SK-MEL-5 (cell line): ENCODE measurements at regions not wholly inside any gene's neighbourhood (a gene's known extent, or its start where the extent isn't known, plus 50 kb on each side); places are given as distances from the start of the nearest gene placed in this dataset.

Source experiments
- DNase-seq: peaks from one replicate; pipeline ENCODE4 v3.0.0-alpha.2; 2016; ENCODE audit warnings: low read depth, low spot score
- in situ Hi-C: cut with HindIII; loops from 2 replicates; pipeline ENCODE4 v1.10.0; 2016; ENCODE audit warnings: low sequenced_read_pairs, high pct_unique_total_duplicates, low pct_unique_long_range_greater_than_20kb

DNA sequence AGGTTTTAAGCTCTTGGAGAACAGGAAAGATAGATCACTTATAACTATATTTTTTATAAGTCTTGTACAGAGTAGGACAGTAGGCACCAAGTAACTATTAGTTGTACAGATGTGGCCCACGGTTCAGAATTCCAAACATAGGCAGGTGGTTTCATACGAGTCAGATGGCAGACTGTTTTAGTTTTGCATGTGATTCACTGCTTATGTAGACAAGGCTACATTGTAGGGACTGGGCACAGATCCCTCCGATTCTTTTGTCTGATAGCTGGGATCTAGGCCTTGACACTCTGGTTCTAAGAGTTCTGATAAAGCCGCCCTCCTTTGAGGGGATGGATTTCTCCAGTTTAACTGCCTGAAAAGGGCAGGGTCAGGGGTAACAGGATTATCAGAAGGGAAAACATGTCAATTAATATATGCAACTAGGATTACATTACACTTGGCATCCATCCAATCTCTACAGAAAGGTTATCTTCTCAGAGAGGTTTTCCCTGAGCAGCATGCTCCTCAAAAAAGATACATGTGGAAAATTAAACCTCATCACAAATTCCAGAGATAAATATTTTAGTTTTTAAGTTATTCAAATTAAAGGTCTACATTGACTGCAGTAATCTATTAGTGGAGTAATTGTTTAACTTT, 87.8 kb downstream of the SPRY1 start:
- in situ Hi-C loops = no loop called here
- DNase-seq = peak; percentile 58

DNA sequence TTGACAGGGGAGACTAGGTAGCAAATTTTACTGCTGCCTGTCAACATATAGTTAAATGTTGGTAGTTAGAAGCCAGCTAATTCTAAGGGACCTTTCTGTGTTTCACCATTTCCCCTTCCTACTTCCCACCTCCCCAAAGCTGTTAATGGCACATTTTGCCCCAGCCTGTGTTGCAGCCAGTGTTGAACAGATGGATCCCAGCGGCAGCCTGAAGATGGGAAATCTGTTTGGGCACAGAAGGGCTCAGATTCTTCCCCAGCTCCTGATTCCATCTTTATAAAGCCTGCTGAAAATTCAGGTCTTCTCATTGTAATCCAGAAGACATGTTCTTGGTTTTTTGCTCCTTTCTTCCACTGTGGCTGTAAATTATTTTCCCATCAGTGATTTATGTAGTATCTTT, 89.0 kb downstream of the SPRY1 start:
- in situ Hi-C loops = no loop called here
- DNase-seq = no peak

DNA sequence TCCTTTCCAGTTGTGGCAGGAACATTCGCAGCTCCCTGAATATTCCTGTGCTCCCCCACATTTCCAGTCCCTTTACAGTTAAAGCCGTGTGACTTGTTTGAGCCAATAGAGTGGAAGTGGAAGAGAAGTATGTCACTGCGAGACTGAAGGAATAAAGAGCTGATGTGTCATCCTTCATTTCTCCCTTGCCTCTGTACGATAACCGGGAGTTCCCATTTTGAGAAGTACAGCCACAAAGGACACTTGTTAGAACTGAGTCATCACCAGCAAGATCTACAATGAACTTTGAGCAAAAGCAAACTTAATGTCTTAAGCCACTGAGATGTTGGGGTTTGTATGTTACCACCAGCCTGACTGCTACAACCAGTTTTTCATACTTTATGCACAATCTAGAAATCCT, 92.3 kb downstream of the SPRY1 start:
- in situ Hi-C loops = no loop called here
- peak; percentile 74 for DNase-seq

DNA sequence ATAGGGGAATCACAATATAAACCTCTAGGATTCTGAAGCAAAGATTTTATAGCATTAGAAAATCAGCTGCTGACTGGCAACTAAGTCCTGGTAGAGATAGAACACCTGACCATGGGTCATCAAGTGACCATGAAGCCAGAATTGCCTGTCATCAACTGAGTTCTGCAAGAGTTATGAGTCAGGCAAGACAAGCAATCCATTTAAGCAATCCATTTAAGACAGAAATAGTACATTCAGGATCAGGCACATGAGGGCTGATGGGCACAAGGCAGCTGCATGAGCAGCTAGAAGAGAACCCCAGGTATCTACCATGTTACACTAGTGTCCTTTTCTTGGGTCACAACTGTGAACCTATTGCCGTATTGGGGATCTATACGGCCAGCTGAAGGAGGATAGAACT, 98.9 kb downstream of the SPRY1 start:
- peak; percentile 46 for DNase-seq
- in situ Hi-C loops = no loop called here

DNA sequence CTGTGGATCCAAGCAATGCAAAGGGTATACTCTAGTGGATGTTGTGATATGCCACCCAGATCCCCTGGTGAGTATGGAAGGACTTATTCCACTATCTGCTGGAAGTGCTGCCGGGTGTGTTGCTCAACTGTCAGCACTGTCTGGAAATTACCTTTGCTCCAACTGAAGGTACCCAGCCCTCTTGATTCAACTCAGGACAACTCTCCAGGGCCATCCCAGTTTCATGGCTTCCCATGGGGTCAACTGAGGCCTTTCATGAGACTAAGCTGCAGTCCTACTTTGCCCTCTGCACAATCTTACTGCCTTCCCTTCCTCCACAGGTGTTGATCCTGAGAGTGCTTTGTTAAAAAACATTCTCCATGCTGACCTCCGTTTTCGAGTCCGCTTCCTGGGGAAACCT, 99.8 kb downstream of the SPRY1 start:
- no peak for DNase-seq
- in situ Hi-C loops = no loop called here

DNA sequence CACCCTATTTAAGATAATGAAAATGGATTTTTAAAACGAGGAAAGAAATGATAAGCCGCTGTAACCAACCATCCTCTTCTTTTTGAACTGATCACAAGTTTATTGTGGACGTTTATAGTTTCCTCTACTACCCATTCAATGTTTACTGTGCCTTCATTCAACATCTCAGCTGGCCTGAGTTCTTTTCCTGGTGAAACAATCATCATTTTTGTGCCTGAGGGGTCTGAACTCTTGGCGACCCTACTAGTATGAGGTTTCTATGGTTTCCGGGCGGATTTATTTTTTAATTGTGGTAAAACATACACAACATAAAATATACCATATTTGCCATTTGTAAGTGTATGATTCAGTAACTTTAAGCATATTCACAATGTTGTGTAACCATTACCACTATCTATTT, 100.7 kb downstream of the SPRY1 start:
- no peak for DNase-seq
- in situ Hi-C loops = no loop called here

DNA sequence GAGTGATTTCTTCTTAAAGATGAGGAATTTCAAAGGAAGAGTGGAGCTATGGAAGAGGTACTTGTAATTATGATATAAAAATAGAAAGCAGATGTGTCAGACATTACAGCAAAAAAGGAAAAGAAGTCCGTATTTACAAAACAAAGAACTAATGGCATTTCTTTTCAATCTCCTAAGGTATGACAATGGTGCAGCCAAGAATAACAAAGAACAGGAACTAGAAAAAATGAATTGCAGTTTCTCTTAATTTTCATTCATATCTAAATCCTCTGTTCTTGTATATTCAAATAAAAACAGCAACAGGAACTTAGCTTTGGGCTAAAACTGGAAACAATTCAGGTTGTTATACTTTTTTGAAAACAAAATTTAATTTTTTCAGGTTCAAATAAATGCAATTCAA, 105.1 kb downstream of the SPRY1 start:
- DNase-seq = no peak
- in situ Hi-C loops = no loop called here

DNA sequence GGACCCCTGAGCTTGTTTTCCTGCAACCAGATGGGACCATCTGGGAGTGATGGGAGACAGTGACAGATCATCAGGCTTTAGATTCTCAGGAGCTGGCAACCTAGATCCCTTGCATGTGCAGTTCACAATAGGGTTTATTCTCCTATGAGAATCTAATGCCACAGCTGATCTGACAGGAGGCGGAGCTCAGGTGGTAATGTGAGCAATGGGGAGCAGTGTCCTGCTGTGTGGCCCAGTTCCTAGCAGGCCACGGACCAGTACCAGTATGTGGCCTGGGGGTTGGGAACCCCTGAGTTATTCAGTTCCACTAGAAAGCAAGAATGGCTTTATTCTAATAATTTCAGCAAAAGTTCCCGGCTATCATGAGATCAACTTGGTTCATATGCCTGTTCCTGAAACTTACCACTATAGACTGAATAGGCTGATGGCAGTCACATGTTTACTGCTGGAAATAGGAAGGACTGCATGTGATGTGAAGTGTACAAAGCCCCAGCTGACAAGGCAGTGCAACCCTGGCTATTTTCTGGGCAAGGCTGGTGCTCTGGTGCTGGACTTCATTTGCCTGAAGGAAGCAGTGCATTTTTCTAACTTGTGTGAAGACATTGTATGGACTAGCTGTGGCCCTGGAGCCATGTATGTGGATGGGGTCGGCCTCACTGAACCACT, 107.2 kb downstream of the SPRY1 start:
- in situ Hi-C loops = no loop called here
- peak; percentile 46 for DNase-seq

DNA sequence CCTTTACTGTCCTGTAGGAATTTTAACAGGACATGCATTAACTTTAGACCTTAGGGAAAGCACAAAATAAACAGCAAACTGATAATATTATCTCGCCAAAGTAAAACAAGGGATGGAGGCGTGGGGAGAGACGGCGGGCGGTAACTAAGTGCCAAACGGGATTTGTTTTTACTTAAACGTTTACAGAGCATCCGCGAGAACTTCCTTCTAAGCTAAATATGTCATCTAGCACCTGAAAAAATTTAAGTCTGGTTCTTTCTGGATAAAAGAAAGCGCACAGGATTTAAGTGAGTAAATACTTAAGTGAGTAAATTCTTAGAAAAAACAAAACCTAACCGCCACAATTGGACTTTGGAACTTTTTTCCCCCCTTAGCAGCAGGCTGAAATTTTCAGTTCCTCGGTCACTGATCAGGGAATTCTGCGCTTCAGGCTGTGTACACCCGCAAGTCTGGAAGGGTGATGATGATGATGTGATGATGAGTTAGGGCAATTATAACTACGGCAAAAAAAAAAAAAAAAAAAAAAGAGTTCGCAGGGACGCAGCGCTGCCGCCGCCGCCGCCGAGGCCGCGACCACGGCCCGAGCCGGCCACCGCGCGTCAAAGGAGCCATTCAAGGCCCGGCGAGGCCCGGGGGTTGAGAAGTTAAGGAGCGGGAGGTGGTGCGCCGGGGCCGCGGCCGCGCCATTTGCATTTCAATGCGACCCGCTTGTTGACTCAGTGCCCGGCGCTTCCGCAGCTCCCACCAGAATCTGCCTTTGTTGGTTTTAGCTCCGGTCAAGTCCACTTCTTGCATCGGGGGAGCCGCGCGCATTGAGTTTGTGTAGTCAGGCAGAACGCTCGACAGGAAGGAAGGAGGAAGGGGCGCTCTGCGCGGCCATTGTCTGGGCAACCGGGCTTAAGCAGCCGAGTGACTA, 108.8 kb downstream of the SPRY1 start:
- in situ Hi-C loops = no loop called here
- DNase-seq = no peak

DNA sequence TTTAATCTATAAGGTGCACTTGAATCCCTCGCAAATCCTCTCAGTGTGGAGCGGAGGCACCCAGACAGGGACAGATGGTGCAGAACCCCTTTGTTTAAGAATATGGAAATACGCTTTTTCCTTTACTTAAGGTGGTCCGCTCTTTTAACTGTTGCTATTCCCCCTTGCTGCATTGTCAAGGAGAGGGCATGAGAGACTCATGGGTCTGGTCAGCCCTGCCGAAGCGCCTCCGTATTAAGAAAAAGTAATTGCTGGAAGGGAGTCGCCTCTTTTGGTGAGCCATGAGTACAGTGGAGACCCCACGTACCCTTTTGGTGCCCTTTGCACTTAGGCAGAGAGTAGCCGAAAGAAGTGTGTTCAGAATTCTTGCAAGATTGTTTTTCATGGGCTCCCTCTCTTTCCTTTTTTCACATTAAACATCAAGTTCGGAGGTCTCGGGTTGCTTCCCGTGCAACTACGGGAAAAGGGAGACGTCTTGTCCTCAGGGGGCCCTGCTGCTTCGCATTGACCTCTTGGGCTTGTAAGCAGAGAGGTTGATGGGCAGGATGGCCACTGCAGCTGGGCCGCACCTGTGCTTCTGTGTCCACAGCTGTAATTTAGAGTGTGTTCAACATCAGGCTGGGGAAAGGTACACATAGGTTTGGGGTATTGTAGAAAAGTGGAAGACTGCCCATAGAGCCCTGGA, 109.6 kb downstream of the SPRY1 start:
- no peak for DNase-seq
- in situ Hi-C loops = no loop called here

DNA sequence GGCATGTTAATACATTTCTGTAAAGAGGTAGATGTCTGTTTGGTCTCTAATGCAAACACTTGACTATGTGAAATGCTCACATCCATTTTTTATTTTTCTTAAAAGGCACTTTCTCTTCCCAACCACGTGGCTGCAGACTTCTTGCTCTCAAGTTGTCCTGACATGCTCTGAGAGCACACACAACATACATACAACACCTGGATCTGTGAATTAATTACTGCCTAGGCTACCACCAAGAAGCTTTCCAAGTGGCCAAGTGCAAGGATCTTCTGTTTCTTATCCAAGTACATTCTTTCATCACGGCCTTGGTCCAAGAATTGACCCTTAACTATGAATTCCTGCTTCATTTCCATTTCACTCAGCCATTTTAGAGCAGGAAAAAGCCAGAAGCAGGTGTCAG, 110.8 kb downstream of the SPRY1 start:
- in situ Hi-C loops = no loop called here
- DNase-seq = no peak

DNA sequence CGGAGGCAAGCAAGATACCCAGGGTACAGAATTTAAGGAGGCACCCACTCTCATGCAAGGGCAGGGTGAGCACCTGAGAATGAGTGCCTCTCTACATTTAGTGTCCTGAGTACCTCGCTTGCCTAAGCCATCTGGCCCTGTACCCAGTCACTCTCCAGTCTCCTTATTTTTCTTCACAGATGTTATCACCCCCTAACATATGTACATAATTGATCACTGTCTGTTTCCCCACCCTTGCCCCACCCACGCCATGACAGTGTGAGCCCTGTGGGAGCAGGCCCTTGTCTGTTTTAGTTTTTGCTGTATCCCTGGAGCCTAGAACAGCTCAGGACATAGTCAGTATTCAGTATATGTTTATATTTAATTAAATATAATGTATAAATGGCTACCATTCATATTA, 113.6 kb downstream of the SPRY1 start:
- no peak for DNase-seq
- in situ Hi-C loops = no loop called here

DNA sequence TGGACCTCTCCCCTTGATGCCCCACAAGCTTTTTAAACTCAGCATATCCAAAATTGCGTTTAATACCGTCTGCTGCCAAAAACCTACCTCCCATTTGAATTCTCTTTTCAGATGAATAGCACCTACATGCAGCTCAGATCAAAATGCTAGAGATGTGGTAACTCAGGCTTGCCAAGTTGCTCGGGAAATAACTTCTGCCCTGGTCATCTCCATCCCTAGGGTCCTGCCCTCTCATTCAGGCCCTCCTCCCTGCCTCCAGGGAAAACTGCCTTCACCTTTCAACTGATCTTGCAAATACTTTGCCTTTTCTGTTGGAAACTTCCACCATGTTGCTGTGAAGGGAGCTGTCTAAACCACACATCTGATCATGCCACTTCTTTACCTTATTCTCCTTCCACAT, 114.1 kb downstream of the SPRY1 start:
- no peak for DNase-seq
- in situ Hi-C loops = no loop called here

DNA sequence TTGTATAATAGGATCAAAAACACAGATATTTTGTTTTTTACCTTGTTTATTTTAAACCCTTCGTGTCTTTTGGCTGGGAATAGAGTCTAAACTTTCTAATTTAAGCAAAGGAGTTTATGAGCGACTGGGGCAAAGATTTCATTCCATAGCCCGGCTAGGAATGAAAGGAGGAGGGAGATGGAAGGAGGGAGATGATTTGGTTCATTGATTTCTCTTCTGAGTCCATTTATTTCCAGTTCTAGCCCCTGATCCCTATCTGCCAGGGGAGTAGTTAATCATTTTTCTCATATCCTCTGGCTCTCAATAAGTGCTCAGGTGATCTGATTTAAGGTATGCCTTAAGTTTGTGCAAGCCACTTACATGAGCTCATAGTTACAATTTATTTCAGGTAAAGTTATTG, 120.0 kb downstream of the SPRY1 start:
- in situ Hi-C loops = no loop called here
- no peak for DNase-seq

DNA sequence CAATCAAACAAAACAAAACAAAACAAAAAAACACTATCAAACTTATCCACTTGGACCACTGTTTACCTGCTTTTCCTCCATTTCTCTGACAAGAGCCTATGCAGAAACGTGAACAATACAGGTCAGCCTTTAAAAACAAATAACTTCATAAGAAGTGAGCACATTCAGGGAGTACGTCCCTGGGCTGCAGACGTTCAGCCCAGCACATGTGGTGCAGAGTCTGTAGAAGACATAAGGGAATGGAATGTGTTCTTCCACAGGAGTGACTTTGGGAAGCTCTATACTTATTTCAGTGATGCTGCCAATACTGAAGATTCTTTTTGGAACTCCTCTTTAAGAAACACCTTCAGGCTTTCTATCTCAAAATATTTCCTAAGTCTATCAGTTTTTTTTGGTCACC, 120.6 kb downstream of the SPRY1 start:
- in situ Hi-C loops = no loop called here
- DNase-seq = no peak

DNA sequence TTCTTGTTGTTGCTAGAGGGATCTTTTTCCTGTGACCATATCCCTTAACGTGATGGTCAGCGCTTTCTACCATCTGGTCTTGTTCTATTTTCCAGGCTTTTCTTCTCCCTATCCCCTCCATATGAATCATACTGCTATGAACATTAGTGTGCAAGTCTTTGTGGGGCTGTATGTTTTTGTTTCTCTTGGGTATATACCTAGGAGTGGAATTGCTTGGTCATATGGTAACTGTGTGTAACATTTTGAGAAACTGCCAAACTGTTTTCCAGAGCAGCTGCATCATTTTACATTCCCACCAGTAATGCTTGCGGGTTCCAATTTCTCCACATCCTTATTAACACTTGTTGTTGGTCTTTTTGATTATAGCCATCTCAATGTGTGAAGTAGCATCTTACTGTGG, 121.4 kb downstream of the SPRY1 start:
- no peak for DNase-seq
- in situ Hi-C loops = no loop called here

DNA sequence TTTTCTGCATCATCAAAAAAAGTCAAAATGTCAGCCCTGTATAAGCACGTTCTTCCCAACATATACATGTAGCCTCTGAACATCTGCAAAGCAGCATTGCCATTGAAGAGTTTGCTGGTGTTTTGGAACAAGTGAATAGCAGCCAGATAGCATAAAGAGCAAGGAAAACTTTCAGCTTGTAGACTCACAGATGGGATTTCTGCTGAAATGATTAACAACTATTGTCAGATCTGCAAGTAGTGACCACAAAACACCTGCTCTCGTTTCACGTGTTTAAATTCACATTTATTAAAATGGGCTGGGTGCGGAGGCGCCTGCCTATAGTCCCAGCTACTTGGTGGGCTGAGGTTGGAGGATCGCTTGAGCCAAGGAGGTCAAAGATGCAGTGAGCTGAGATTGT, 123.7 kb downstream of the SPRY1 start:
- in situ Hi-C loops = no loop called here
- DNase-seq = no peak

DNA sequence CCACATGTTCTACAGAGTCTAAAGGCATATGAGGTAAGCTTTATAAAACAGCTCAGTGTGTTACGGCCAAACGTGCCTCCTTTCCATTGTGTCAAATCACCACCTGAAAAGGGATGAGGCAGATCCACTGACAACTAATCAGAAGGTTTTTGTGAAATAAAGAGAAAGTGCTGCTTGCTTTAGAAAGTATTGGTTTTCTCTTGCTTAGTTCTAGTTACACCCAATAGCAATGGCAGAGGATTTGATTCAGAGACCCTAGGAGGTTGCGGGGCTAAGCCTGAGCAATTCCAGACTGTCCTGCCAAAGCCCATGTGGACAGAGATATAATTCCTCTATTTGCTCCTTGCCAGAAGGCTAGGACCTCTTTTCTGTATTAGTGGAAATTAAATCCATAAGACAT, 125.5 kb downstream of the SPRY1 start:
- in situ Hi-C loops = no loop called here

More for the DNA sequence above, 125.5 kb downstream of the SPRY1 start:
- peak; percentile 20 for DNase-seq
